AG04449 (cell line): ENCODE measurements at regions not wholly inside any gene's neighbourhood (a gene's known extent, or its start where the extent isn't known, plus 50 kb on each side); places are given as distances from the start of the nearest gene placed in this dataset.

Source experiments
- CTCF ChIA-PET: fragments of 350-600 bp; formaldehyde crosslinking; extraction: SDS; loops from one replicate; lab custom pipeline; 2021; ENCODE audit warnings: antibody characterized with exemption; lab: Yijun Ruan, JAX
- POLR2A ChIA-PET: fragments of 400-600, 350-600 bp; formaldehyde crosslinking; extraction: SDS; loops from one replicate; lab custom pipeline; 2020; ENCODE audit warnings: antibody characterized with exemption, inconsistent platforms; lab: Yijun Ruan, JAX
- DNase-seq: peaks from one replicate; pipeline ENCODE4 v3.0.0-alpha.2; 2010; ENCODE audit warnings: low read depth, low spot score
- H3K4me3 ChIP-seq: 2 replicates; pipeline ENCODE4 v1.5.1; 2011; ENCODE audit warnings: low read depth, mild to moderate bottlenecking, control low read depth, low read length
- TF ChIP-seq, protein P1 (sequence below): IDR thresholded peaks from one replicate; pipeline ENCODE4 v1.5.1; 2011; ENCODE audit warnings: mild to moderate bottlenecking, moderate library complexity, low read length, control low read depth, inconsistent platforms; ENCODE audit not compliant: insufficient read depth; ENCODE audit errors: missing control alignments

DNA sequence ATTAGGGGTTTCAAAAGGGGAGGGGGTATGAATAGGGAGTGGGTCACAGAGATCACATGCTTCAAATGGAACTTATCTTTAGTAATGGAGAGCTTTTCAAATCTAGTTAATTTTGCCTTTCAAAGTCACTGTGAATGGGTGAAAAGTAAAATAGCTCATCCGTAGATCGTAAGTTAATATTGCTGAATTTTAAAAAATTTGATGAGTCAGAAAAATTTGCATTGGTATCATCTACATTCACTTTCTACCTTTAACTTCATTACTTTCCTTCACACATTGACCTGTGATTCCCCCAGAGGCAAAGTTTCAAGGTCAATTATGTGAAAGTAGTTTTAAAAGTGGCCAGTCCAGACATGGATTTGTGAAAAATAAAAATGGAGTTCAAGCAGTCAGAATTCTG is 139.0 kb upstream of the SLC35B3 start:
- CTCF ChIA-PET: no interaction called here
- TF ChIP-seq, protein P1, sequence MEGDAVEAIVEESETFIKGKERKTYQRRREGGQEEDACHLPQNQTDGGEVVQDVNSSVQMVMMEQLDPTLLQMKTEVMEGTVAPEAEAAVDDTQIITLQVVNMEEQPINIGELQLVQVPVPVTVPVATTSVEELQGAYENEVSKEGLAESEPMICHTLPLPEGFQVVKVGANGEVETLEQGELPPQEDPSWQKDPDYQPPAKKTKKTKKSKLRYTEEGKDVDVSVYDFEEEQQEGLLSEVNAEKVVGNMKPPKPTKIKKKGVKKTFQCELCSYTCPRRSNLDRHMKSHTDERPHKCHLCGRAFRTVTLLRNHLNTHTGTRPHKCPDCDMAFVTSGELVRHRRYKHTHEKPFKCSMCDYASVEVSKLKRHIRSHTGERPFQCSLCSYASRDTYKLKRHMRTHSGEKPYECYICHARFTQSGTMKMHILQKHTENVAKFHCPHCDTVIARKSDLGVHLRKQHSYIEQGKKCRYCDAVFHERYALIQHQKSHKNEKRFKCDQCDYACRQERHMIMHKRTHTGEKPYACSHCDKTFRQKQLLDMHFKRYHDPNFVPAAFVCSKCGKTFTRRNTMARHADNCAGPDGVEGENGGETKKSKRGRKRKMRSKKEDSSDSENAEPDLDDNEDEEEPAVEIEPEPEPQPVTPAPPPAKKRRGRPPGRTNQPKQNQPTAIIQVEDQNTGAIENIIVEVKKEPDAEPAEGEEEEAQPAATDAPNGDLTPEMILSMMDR: no peak
- POLR2A ChIA-PET: no interaction called here

DNA sequence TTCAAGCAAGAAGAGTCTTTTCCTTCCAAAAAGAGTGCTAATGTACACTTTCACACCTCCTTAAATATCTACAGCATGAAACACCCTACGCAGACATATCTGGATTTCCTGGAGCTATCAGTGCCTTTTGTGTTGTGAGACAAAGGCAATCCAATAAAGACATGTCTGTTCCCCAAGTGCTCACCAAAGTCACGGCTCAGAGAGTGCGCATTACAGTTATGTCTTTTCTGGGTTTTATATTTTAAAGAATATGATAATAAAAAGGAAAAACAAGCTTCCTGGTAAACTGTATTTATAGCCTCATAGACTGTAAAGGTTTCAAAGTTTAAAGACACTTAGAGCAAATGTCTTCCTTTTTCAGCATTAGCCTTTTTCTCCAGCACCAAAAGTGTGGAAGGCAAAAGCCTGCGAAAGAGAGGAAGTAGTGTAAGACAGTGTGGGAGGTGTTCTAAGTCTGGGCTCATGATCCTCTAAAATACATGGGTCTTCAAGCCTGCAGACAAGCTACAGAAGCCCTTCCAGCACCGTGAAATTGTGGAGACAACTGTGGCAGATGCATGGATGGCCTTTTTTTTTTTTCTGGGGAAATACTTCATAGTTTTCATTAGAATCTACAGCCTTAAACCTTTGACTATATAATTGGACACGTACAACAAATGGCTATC is 135.0 kb upstream of the SLC35B3 start:
- POLR2A ChIA-PET: no interaction called here
- TF ChIP-seq, protein P1: no peak
- H3K4me3 ChIP-seq: no peak overlapping the region
- CTCF ChIA-PET: no interaction called here
- no peak for DNase-seq

More for the DNA sequence above, 139.0 kb upstream of the SLC35B3 start:
- no peak for DNase-seq
- H3K4me3 ChIP-seq: no peak overlapping the region

DNA sequence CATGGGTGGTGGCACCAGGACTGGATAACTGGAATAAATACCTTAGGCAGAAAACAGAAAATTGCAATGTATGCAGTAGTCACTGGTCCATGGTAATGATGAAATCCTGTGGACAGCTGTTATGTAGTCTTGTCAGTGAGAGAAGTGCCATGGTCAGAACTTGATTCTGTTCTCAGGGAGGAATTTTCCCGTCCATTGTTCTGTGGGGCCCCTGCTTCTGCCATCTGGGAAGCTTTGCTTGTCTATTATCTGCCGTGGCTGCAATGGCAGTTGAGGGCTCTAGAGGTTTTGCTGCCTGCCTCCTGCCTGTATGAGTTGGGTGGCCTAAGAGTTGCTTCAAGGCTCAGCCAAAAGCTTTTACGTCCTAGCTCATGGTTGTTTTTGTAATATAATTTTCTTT is 126.8 kb upstream of the SLC35B3 start:
- DNase-seq: no peak
- ChIA-PET CTCF (no interaction called here), POLR2A (no interaction called here)
- H3K4me3 ChIP-seq: no peak overlapping the region
- TF ChIP-seq, protein P1: no peak

DNA sequence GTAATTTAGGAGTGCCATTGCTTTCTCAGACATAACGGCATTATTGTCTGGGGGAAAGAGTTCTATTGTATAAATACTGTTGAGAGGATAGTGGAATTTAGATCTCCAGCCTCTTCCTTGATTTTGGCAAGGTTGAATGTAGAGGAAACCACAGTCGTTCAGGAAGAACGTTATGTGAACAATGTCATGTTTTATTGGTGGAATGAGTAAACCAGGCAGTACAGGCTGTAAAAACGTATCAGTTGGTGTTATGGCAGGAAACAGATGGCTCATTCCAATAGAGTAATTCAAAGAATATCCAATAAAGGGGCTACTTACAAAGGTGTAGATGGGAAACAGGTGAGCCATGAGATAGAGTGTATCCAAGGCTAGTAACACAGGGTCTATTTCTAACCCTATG is 123.6 kb upstream of the SLC35B3 start:
- POLR2A ChIA-PET: no interaction called here
- H3K4me3 ChIP-seq: no peak overlapping the region
- CTCF ChIA-PET: no interaction called here
- DNase-seq: no peak
- TF ChIP-seq, protein P1: no peak

DNA sequence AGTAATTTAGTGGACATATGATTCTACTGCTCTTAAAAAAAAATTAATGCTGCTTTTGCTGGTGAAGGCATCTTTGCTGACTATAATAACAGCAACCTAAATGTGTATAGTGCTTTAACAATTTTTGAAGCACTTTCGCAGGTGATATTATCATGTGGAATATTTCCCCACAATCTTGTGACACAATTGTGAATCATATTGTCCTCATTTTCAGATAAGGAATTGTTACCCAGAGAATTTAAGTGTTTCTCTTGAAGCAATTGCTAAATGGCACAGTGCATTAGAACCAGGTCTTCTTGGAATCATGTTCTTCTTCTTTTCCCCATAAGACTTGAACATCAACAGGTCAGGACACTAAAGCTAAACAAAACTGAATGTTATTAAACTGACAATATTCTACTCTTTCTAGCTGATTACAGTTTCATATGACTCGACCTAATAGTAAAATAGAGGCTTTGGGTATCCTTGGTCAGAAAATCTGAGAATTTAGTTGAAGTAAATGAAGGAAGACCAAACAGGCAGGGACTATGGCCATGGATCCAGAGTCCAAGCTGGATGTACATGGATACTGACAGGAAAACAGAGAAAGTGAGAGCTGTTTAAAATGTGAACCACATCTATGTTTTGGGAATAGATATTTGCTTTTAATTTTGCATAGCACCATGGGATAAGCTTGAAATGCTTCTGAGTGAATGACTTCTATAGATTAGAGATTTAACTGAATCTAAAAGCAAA is 121.8 kb upstream of the SLC35B3 start:
- TF ChIP-seq, protein P1: no peak
- CTCF ChIA-PET: no interaction called here
- DNase-seq: no peak
- no peak overlapping the region for H3K4me3 ChIP-seq
- POLR2A ChIA-PET: no interaction called here

DNA sequence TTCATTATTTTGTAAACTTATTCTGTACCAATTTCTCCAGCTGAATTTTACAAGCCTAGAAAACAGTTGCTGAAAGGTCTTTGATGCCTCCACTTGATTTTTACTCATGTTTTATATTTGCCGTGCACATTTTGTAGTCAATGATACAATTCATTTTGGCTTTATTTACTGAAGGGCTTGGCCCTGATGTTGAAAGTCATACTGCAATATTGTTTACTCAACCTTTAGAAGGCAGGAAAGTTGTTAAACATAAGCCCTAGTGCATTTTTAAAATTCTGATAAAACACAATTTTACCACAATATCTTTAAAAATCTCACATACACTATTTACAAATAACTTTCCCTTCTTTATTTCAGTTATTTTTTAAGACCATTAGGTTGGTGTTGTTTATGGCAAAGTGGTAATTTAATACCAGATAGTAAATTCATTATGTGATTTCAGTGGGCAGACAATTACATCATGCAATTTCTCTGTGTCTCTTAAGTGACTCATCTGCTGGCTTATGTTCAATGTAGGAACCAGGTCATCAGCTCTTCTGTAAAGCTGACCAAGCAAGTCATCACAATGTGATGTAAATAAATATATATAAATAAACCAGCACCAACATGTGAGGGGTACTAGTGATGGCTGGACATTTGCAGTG is 121.1 kb upstream of the SLC35B3 start:
- no peak for DNase-seq
- ChIA-PET CTCF (no interaction called here), POLR2A (no interaction called here)
- no peak overlapping the region for H3K4me3 ChIP-seq
- TF ChIP-seq, protein P1: no peak
